Testis (tissue), 2 donors: ENCODE measurements at regions not wholly inside any gene's neighbourhood (a gene's known extent, or its start where the extent isn't known, plus 50 kb on each side); places are given as distances from the start of the nearest gene placed in this dataset.

Experiments
- DNase-seq: peaks from one replicate; pipeline ENCODE4 v3.0.0-alpha.2; 2019
- H3K27ac ChIP-seq, 2 donors: fragments of 200-600 bp; sonication (generic); one replicate each; pipeline ENCODE4 v1.5.1; 2019
- H3K27me3 ChIP-seq: fragments of 200-600 bp; sonication (generic); one replicate; pipeline ENCODE4 v1.5.1; 2019
- H3K36me3 ChIP-seq: fragments of 200-600 bp; sonication (generic); one replicate; pipeline ENCODE4 v1.5.1; 2017; ENCODE audit warnings: low read depth; ENCODE audit errors: missing control alignments
- H3K4me1 ChIP-seq: fragments of 200-600 bp; sonication (generic); one replicate; pipeline ENCODE4 v1.5.1; 2019
- H3K4me3 ChIP-seq, 2 donors: fragments of 200-600 bp; sonication (generic); one replicate each; pipeline ENCODE4 v1.5.1; 2017 to 2019
- H3K9me3 ChIP-seq: fragments of 200-600 bp; sonication (generic); one replicate; pipeline ENCODE4 v1.5.1; 2017
- CTCF ChIP-seq, 3 experiments: fragments of 450-650 bp in 2 of 3; fragments of 200-600 bp in 1 of 3; sonication (generic) in 1 of 3; IDR thresholded peaks; one replicate each; pipeline ENCODE4 v1.5.1; 2016 to 2019; ENCODE audit warnings: antibody characterized with exemption in 3 of 3, mild to moderate bottlenecking in 2 of 3, moderate library complexity in 1 of 3
- POLR2A ChIP-seq: fragments of 450-650 bp; IDR thresholded peaks from one replicate; pipeline ENCODE4 v1.6.1; 2017; ENCODE audit warnings: antibody characterized with exemption, mild to moderate bottlenecking, moderate library complexity
- whole genome bisulfite sequencing, 2 donors: methylation state at CpG; one replicate each; pipeline ENCODE4 v1.1.5; 2018; 5-methylcytosine and 5-hydroxymethylcytosine counted together
- intact Hi-C: fragments of 100-400 bp; cut with DNase I; formaldehyde crosslinking; loops from one replicate; pipeline ENCODE4 v1.15.1; 2023; ENCODE audit warnings: low total_unique reads

- no peak for TF ChIP-seq CTCF (IDR thresholded peaks at IDR 0.05)
- no peak for TF ChIP-seq POLR2A
- no peaks in the 10 kb centered on the region for H3K4me1 ChIP-seq
- DNase-seq = no peak
- no peaks in the 10 kb centered on the region for H3K36me3 ChIP-seq
- no peaks in the 10 kb centered on the region for H3K27me3 ChIP-seq
- intact Hi-C loops = no loop called here
- no peak overlapping the region for H3K27ac ChIP-seq
- no peak overlapping the region for H3K4me3 ChIP-seq
- H3K9me3 ChIP-seq = no peaks in the 10 kb centered on the region
- WGBS, 2 donors = 76 to 84% methylated on average over 21 to 26 of the region's 26 CpGs
These were observed 82.3 kb downstream of the UNCX start for GRCh38 chr7:1314908-1315450.

GRCh38 chr7:1316086-1316485 lies 83.4 kb downstream of the UNCX start:
- no peak for DNase-seq

GRCh38 chr7:1317646-1318045 lies 85.0 kb downstream of the UNCX start:
- no peak overlapping the region for H3K4me3 ChIP-seq
- H3K4me1 ChIP-seq = no peaks in the 10 kb centered on the region
- TF ChIP-seq CTCF (IDR thresholded peaks at IDR 0.05) = no peak
- no peak for TF ChIP-seq POLR2A
- H3K36me3 ChIP-seq = no peaks in the 10 kb centered on the region
- no peak for DNase-seq
- no peak overlapping the region for H3K27ac ChIP-seq
- intact Hi-C loops = no loop called here
- 56 to 58% methylated on average over 9 to 15 of the region's 15 CpGs for WGBS, 2 donors
- no peaks in the 10 kb centered on the region for H3K27me3 ChIP-seq
- no peaks in the 10 kb centered on the region for H3K9me3 ChIP-seq

More at GRCh38 chr7:1316086-1316485, 83.4 kb downstream of the UNCX start:
- intact Hi-C loops = no loop called here
- H3K9me3 ChIP-seq = no peaks in the 10 kb centered on the region
- no peaks in the 10 kb centered on the region for H3K36me3 ChIP-seq
- no peaks in the 10 kb centered on the region for H3K27me3 ChIP-seq
- 77 to 82% methylated on average over 10 of the region's 10 CpGs for WGBS, 2 donors
- no peak overlapping the region for H3K4me3 ChIP-seq
- no peaks in the 10 kb centered on the region for H3K4me1 ChIP-seq
- TF ChIP-seq CTCF (IDR thresholded peaks at IDR 0.05) = no peak
- no peak for TF ChIP-seq POLR2A
- no peak overlapping the region for H3K27ac ChIP-seq

GRCh38 chr7:1318051-1318450 lies 85.4 kb downstream of the UNCX start:
- DNase-seq = no peak
- no peak overlapping the region for H3K4me3 ChIP-seq
- no peaks in the 10 kb centered on the region for H3K4me1 ChIP-seq
- no peak for TF ChIP-seq CTCF (IDR thresholded peaks at IDR 0.05)
- no peak for TF ChIP-seq POLR2A
- H3K36me3 ChIP-seq = no peaks in the 10 kb centered on the region
- intact Hi-C loops = no loop called here
- no peaks in the 10 kb centered on the region for H3K27me3 ChIP-seq
- 76 to 85% methylated on average over 16 of the region's 16 CpGs for WGBS, 2 donors
- H3K9me3 ChIP-seq = no peaks in the 10 kb centered on the region
- H3K27ac ChIP-seq = no peak overlapping the region

GRCh38 chr7:1318661-1319060 lies 86.0 kb downstream of the UNCX start:
- no peaks in the 10 kb centered on the region for H3K36me3 ChIP-seq
- no peak overlapping the region for H3K27ac ChIP-seq
- TF ChIP-seq POLR2A (no peak), CTCF (IDR thresholded peaks at IDR 0.05) (no peak)
- intact Hi-C loops = no loop called here
- WGBS, 2 donors = 74 to 85% methylated on average over 7 to 18 of the region's 18 CpGs
- H3K4me3 ChIP-seq = no peak overlapping the region
- no peaks in the 10 kb centered on the region for H3K9me3 ChIP-seq
- no peaks in the 10 kb centered on the region for H3K4me1 ChIP-seq
- H3K27me3 ChIP-seq = no peaks in the 10 kb centered on the region
- DNase-seq = no peak
